Heart left ventricle (tissue), 16 donors: ENCODE measurements at regions not wholly inside any gene's neighbourhood (a gene's known extent, or its start where the extent isn't known, plus 50 kb on each side); places are given as distances from the start of the nearest gene placed in this dataset.
"Not testable (repeated sequence)": the region's sequence is repeated elsewhere in the genome, so short reads cannot be mapped to it uniquely, and the experiment has no call there.

Source experiments
- ATAC-seq, 4 donors: fragments of 200-7000 bp; cut with Tn5 transposase; one replicate each; pipeline ENCODE4 v1.9.1; 2020 to 2022; ENCODE audit warnings: moderate library complexity in 4 of 4, mild to moderate bottlenecking in 3 of 4, moderate number of reproducible peaks in 1 of 4
- DNase-seq, 5 donors: peaks; one replicate each; pipeline ENCODE4 v3.0.0-alpha.2; 2020
- H3K27ac ChIP-seq, 12 donors: fragments of 200-600 bp; sonication (generic) in 4 of 12; one replicate each; pipeline versions ENCODE4 v1.5.0 to v1.8.0; 2016 to 2022; ENCODE audit warnings: mild to moderate bottlenecking in 2 of 12
- H3K27me3 ChIP-seq, 9 donors: fragments of 200-600 bp; sonication (generic) in 2 of 9; one replicate each; pipeline versions ENCODE4 v1.5.1 to v1.8.0; 2016 to 2022; ENCODE audit warnings: mild to moderate bottlenecking in 3 of 9
- H3K36me3 ChIP-seq, 9 donors: fragments of 200-600 bp; sonication (generic) in 2 of 9; one replicate each; pipeline versions ENCODE4 v1.5.0 to v1.8.0; 2018 to 2022; ENCODE audit warnings: mild to moderate bottlenecking in 2 of 9
- H3K4me1 ChIP-seq, 12 donors: fragments of 200-600 bp; sonication (generic) in 4 of 12; one replicate each; pipeline versions ENCODE4 v1.5.0 to v1.8.0; 2016 to 2022; ENCODE audit warnings: mild to moderate bottlenecking in 3 of 12
- H3K4me3 ChIP-seq, 12 donors: fragments of 200-600 bp; sonication (generic) in 4 of 12; one replicate each; pipeline versions ENCODE4 v1.5.0 to v1.8.0; 2017 to 2022; ENCODE audit warnings: mild to moderate bottlenecking in 9 of 12, moderate library complexity in 4 of 12
- H3K9me3 ChIP-seq, 12 donors: fragments of 200-600 bp; sonication (generic) in 4 of 12; one replicate each; pipeline versions ENCODE4 v1.5.0 to v1.8.0; 2016 to 2022; ENCODE audit warnings: mild to moderate bottlenecking in 1 of 12
- POLR2A ChIP-seq, 2 donors: fragments of 450-650 bp; IDR thresholded peaks; one replicate each; pipeline ENCODE4 v1.6.1; 2017; ENCODE audit warnings: antibody characterized with exemption in 2 of 2, mild to moderate bottlenecking in 2 of 2, moderate library complexity in 2 of 2
- WGBS, 4 donors: extraction: QIAGEN DNeasy Blood & Tissue Kit in 2 of 4; methylation state at CpG; one replicate each; pipeline versions ENCODE4 v1.1.5 to v1.1.7; 2013 to 2018; 5-methylcytosine and 5-hydroxymethylcytosine counted together
- intact Hi-C, 10 donors: fragments of 100-400 bp; cut with DNase I; formaldehyde crosslinking; loops; one replicate each; pipeline versions ENCODE4 v1.11.1 to v1.14.2; 2022
- TF ChIP-seq, protein P1 (sequence below), 12 donors: fragments of 200-600 bp; sonication (generic) in 4 of 12; IDR thresholded peaks; one replicate each; pipeline versions ENCODE4 v1.5.0 to v1.8.0; 2018 to 2022; ENCODE audit warnings: antibody characterized with exemption in 12 of 12, mild to moderate bottlenecking in 5 of 12
- donor health status: ischemic (EF 13 %, LVEDD 7.1; RV severe dilation, severe dysfunction).
- donor health status: healthy with polysubstance abuse.
- donor health status: DM: no; HTN: yes; CAD: no.
- donor health status: DM: no; HTN: no; CAD: no.
- donor health status: ischemic (EF 25% LVEDD 6.9; RV normal size, moderate dysfunction).
- donor health status: ischemic (EF 25% LVEDD 5.7; RV mildly dilated, moderate dysfunction).
- donor health status: healthy.
- donor health status: DM: yes; HTN: yes; CAD: no.
- donor health status: ischemic (EF 35%, LVEDD 5.7; RV mildly dilated, moderate dysfunction).
- donor health status: nonischemic (EF 11% LVEDD 7.7; RV severe dilation, severe dysfunction).
- donor health status: DM: yes; HTN: yes; CAD: no.
- donor health status: PGD.
- donor health status: ischemic (EF 29% LVEDD 5.4; RV normal size, mild dysfunction).
- donor health status: nonischemic (EF 23%, LVEDD 6.1; RV moderate dilation, normal function).

DNA sequence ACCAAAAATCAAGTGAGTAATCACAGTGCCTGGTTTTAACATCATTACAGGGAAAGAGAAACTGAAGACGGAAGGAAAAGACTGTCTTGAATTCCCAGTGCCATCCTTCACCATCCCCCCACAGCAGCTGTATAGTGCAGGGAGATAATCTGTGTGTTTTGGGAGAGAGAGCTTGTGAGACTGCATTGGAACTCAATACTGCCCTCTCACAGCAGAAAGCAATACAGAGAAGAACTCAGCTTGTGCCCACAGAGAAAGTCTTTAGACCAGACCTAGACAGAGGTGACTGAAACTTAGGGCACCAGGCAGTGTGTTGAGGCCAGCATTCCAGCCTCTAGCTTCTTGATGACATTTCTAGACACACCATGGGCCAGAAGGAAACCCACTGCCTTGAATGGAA, 754.7 kb upstream of the CDH6 start:
- Histone ChIP-seq H3K4me3 (no peak overlapping the region), H3K36me3 (no peaks in the 10 kb centered on the region), H3K27ac (no peak overlapping the region), H3K4me1 (no peaks in the 10 kb centered on the region), H3K9me3 (peaks cover 0 to 37% (median 9%) of the 10 kb centered on the region in 12 donors), H3K27me3 (no peaks in the 10 kb centered on the region)
- intact Hi-C loops, result no loop called here
- 59 to 71% (median 70%) methylated on average over 1 of the region's 1 CpG for WGBS, 4 donors
- DNase-seq, result no peak
- no peak for TF ChIP-seq POLR2A (IDR thresholded peaks at IDR 0.05)
- TF ChIP-seq, protein P1, sequence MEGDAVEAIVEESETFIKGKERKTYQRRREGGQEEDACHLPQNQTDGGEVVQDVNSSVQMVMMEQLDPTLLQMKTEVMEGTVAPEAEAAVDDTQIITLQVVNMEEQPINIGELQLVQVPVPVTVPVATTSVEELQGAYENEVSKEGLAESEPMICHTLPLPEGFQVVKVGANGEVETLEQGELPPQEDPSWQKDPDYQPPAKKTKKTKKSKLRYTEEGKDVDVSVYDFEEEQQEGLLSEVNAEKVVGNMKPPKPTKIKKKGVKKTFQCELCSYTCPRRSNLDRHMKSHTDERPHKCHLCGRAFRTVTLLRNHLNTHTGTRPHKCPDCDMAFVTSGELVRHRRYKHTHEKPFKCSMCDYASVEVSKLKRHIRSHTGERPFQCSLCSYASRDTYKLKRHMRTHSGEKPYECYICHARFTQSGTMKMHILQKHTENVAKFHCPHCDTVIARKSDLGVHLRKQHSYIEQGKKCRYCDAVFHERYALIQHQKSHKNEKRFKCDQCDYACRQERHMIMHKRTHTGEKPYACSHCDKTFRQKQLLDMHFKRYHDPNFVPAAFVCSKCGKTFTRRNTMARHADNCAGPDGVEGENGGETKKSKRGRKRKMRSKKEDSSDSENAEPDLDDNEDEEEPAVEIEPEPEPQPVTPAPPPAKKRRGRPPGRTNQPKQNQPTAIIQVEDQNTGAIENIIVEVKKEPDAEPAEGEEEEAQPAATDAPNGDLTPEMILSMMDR (IDR thresholded peaks at IDR 0.05), result no peak
- ATAC-seq, result no peak

- peaks cover 0 to 41% (median 9%) of the 10 kb centered on the region in 12 donors for H3K9me3 ChIP-seq
- H3K36me3 ChIP-seq, result no peaks in the 10 kb centered on the region
- H3K27ac ChIP-seq, result no peak overlapping the region
- ATAC-seq, result no peak
- no peaks in the 10 kb centered on the region for H3K4me1 ChIP-seq
- no peak overlapping the region for H3K4me3 ChIP-seq
- intact Hi-C loops, result no loop called here
- 60 to 69% (median 64%) methylated on average over 3 of the region's 3 CpGs for WGBS, 4 donors
- TF ChIP-seq POLR2A (IDR thresholded peaks at IDR 0.05), result no peak
- TF ChIP-seq, protein P1 (IDR thresholded peaks at IDR 0.05), result no peak
- H3K27me3 ChIP-seq, result no peaks in the 10 kb centered on the region
- DNase-seq, result no peak
Observed at GRCh38 chr5:30436691-30437090, 756.8 kb upstream of the CDH6 start.

GRCh38 chr5:30428866-30429407, 764.5 kb upstream of the CDH6 start:
- ATAC-seq, intact Hi-C loops, H3K4me3 ChIP-seq, DNase-seq, H3K27me3 ChIP-seq, H3K36me3 ChIP-seq, H3K4me1 ChIP-seq, H3K27ac ChIP-seq: not testable (repeated sequence)
- 75 to 89% (median 83%) methylated on average over 19 to 20 of the region's 20 CpGs for WGBS, 4 donors
- peaks cover 0 to 25% (median 0%) of the 10 kb centered on the region in 12 donors for H3K9me3 ChIP-seq

DNA sequence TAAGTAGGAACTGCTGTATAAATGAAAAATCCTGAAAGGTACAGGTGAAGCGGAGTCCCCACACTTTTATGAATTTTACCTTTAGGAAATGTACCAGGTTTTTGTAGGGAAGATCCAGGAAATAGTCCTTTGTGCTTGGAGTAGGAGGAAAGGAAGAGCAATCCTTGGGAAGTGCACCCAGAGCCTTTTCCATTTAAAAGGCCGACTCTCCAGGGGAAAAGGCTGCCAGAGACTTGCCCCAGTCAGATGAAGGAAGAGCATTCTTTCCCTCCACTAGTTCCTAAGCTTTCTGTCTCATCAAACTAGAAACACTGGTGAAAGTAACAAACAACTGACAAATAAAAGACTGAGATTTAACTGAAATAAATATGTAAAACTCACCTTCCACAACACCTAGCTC, 779.4 kb upstream of the CDH6 start:
- no peaks in the 10 kb centered on the region for H3K4me1 ChIP-seq
- H3K9me3 ChIP-seq, result no peaks in the 10 kb centered on the region
- TF ChIP-seq, protein P1 (IDR thresholded peaks at IDR 0.05), result no peak
- TF ChIP-seq POLR2A (IDR thresholded peaks at IDR 0.05), result no peak
- WGBS, 4 donors, result 63 to 71% (median 68%) methylated on average over 2 of the region's 2 CpGs
- intact Hi-C loops, result no loop called here
- ATAC-seq (no peak), DNase-seq (no peak)
- no peak overlapping the region for H3K4me3 ChIP-seq
- H3K36me3 ChIP-seq, result no peaks in the 10 kb centered on the region
- H3K27ac ChIP-seq, result no peak overlapping the region
- no peaks in the 10 kb centered on the region for H3K27me3 ChIP-seq

DNA sequence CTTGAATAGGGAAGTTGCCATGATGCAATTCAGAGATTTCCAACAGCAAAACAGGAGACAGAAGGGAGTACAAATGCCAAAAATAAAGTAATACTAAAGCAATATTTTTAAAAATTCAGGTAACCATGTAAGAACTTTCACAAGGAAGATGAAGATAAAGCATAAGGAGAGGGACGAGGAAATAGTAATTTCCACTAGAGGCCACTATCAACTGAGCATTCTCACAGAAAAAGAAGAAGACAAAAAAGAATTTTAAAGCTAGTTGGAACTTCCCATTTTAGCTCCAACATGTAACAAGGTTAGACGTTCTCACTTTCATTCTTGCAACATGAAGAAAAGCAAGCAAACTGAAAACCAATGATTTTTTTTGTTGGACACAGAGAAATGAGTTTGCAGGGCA, 779.9 kb upstream of the CDH6 start:
- Histone ChIP-seq H3K27ac (no peak overlapping the region), H3K36me3 (no peaks in the 10 kb centered on the region), H3K27me3 (no peaks in the 10 kb centered on the region), H3K9me3 (no peaks in the 10 kb centered on the region), H3K4me3 (no peak overlapping the region), H3K4me1 (no peaks in the 10 kb centered on the region)
- intact Hi-C loops, result no loop called here
- TF ChIP-seq, protein P1 (IDR thresholded peaks at IDR 0.05), result no peak
- TF ChIP-seq POLR2A (IDR thresholded peaks at IDR 0.05), result no peak
- WGBS, 4 donors, result 41 to 51% (median 42%) methylated on average over 2 of the region's 2 CpGs
- ATAC-seq, result no peak
- no peak for DNase-seq
